BLaER1 treated with 17β-estradiol and CSF1 and Interleukin-3, amounts not matched to agents 10 nM and 100 nM (cell line): ENCODE measurements at regions not wholly inside any gene's neighbourhood (a gene's known extent, or its start where the extent isn't known, plus 50 kb on each side); places are given as distances from the start of the nearest gene placed in this dataset.

ENCODE experiments used
- H3K27ac ChIP-seq, 11 experiments: shearing (Covaris generic); formaldehyde crosslinking; 2 replicates each; pipeline ENCODE4 v1.8.1; 2022
- H3K27me3 ChIP-seq, 11 experiments: shearing (Covaris generic); formaldehyde crosslinking; 2 replicates each; pipeline ENCODE4 v1.8.1; 2022
- H3K36me3 ChIP-seq, 11 experiments: shearing (Covaris generic); formaldehyde crosslinking; 2 replicates each; pipeline ENCODE4 v1.8.1; 2022
- H3K4me1 ChIP-seq, 10 experiments: shearing (Covaris generic); formaldehyde crosslinking; 2 replicates each; pipeline ENCODE4 v1.8.1; 2022
- H3K4me2 ChIP-seq, 11 experiments: shearing (Covaris generic); formaldehyde crosslinking; 2 replicates each; pipeline ENCODE4 v1.8.1; 2022
- H3K4me3 ChIP-seq, 10 experiments: shearing (Covaris generic); formaldehyde crosslinking; 2 replicates each; pipeline ENCODE4 v1.8.1; 2022
- H3K9ac ChIP-seq, 11 experiments: shearing (Covaris generic); formaldehyde crosslinking; 2 replicates each; pipeline ENCODE4 v1.8.1; 2022
- H3K9me3 ChIP-seq, 11 experiments: shearing (Covaris generic); formaldehyde crosslinking; replicated peaks in 1 of 11; 2 replicates each; pipeline ENCODE4 v1.8.1; 2022
- H4K20me1 ChIP-seq, 11 experiments: shearing (Covaris generic); formaldehyde crosslinking; 2 replicates each; pipeline ENCODE4 v1.8.1; 2022
- Cebpa-rat ChIP-seq, 11 experiments: shearing (Covaris generic); IDR thresholded peaks; 2 replicates each; pipeline ENCODE4 v1.8.1; 2022

DNA sequence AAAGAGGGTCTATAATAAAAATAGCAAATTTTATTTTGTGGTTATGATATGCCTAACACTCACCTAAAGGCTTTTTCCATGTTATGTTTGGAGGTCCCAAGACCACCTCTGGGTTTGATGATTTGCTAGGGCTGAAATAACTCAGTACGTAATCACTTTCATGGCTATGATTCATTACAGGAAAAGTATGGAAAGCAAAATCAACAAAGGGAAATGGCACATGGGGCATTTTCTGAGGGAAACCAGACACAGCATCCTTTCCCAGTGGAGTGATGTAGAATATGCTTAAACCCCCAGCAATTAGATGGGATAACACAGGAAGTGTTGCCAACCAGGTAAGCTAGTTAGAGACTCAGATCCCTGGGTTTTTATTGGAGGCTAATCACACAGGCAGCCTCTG is 701.6 kb upstream of the CBLB start:
- H3K27me3 ChIP-seq = no peaks in the 10 kb centered on the region
- H3K4me1 ChIP-seq = peaks cover 0 to 5% (median 0%) of the 10 kb centered on the region in 10 experiments; a peak in 1 of 20 replicates
- no peak overlapping the region for H3K4me3 ChIP-seq
- TF ChIP-seq Cebpa-rat (IDR thresholded peaks at IDR 0.05) = no peak
- no peak overlapping the region for H3K9ac ChIP-seq
- no peak overlapping the region for H3K27ac ChIP-seq
- no peaks in the 10 kb centered on the region for H3K36me3 ChIP-seq
- no peaks in the 10 kb centered on the region for H3K9me3 ChIP-seq
- H3K4me2 ChIP-seq = no peak overlapping the region
- no peaks in the 10 kb centered on the region for H4K20me1 ChIP-seq

DNA sequence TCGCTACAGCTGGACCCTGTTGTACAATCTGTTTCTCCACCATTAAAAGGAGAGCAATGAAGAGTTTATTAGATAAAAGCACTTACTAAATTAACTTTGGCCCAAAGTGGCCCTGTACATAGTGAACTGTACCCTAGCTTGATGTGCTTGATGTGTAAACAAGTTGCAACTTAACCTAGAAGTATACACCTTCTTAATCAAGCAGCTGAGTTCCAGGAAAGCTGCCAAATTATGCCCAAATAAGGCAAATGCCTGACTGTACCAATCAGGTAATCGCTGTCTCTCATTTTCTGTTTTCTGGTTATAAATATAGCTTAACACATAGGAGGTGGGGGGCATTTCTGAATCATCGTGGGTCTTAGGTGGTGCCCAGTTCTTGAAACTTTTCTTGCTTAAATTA is 704.8 kb upstream of the CBLB start:
- Histone ChIP-seq H3K36me3 (no peaks in the 10 kb centered on the region), H3K27ac (no peak overlapping the region), H3K9me3 (no peaks in the 10 kb centered on the region), H3K4me2 (no peak overlapping the region), H3K4me1 (no peaks in the 10 kb centered on the region), H3K27me3 (no peaks in the 10 kb centered on the region), H3K4me3 (no peak overlapping the region), H3K9ac (no peak overlapping the region), H4K20me1 (no peaks in the 10 kb centered on the region)
- no peak for TF ChIP-seq Cebpa-rat (IDR thresholded peaks at IDR 0.05)

DNA sequence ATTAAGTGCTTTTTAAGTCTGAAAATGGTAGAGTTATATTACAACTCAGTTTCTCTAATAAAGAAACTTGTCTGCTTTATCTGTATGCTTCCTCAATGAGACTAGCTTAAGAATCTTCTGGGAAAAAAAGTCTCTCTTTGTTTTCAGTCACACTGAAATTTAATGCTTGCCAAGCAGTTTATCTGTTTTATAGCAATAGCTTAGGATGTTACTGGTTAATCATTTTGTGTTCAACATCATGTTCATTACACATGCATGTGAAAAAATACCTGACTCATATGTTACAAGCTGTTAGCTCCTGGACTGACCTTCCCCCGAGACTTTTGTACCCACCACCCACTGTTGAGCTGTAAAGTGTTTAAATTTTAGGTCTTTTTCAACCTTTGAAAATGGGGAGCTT is 706.2 kb upstream of the CBLB start:
- Histone ChIP-seq H3K4me3 (no peak overlapping the region), H3K36me3 (no peaks in the 10 kb centered on the region), H3K27me3 (no peaks in the 10 kb centered on the region), H3K9ac (no peak overlapping the region), H4K20me1 (no peaks in the 10 kb centered on the region), H3K4me1 (no peaks in the 10 kb centered on the region), H3K9me3 (no peaks in the 10 kb centered on the region), H3K4me2 (no peak overlapping the region), H3K27ac (no peak overlapping the region)
- TF ChIP-seq Cebpa-rat (IDR thresholded peaks at IDR 0.05) = no peak

DNA sequence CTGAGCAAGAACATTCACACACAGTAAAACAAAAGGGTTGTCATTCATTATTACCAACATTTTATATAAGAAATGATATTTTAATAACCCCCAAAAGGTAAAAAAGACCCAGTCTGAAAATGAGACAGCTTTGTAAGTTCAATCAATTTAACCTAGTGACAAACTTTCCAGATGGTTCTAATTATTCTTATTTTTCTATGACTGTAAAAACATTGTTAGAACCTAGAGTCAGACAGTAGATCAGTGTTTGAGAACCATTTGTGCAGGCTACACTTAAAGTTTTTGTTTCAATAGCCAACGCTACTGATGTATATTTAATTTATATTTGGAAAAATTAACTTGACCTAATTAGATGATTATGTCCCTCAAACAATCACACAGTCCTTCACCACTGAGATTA is 708.4 kb upstream of the CBLB start:
- Histone ChIP-seq H3K4me3 (no peak overlapping the region), H3K36me3 (no peaks in the 10 kb centered on the region), H3K9ac (no peak overlapping the region), H3K27ac (no peak overlapping the region), H3K4me2 (no peak overlapping the region), H3K4me1 (no peaks in the 10 kb centered on the region), H4K20me1 (no peaks in the 10 kb centered on the region), H3K27me3 (no peaks in the 10 kb centered on the region), H3K9me3 (no peaks in the 10 kb centered on the region)
- TF ChIP-seq Cebpa-rat (IDR thresholded peaks at IDR 0.05) = no peak

DNA sequence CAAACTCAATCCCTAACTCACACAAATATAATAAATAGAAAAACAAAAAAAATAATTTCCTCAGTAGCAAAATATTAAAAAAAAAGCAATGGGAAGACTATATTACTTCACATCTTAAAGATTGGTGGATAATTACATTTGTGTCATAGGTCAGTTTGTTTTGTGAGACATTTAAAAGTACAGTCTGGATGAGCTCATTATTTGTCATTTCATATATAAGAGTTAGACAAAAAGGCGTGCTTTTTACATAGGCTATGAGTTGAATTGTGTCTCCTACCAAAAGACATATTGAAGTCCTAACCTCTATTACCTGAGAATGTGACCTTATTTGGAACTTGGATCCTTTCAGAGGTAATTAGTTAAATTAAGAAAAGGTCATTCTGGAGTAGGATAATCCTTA is 710.1 kb upstream of the CBLB start:
- Histone ChIP-seq H3K9me3 (no peaks in the 10 kb centered on the region), H3K9ac (no peak overlapping the region), H3K4me3 (no peak overlapping the region), H3K4me2 (no peak overlapping the region), H4K20me1 (no peaks in the 10 kb centered on the region), H3K27ac (no peak overlapping the region), H3K4me1 (no peaks in the 10 kb centered on the region), H3K27me3 (no peaks in the 10 kb centered on the region), H3K36me3 (no peaks in the 10 kb centered on the region)
- TF ChIP-seq Cebpa-rat (IDR thresholded peaks at IDR 0.05) = no peak

DNA sequence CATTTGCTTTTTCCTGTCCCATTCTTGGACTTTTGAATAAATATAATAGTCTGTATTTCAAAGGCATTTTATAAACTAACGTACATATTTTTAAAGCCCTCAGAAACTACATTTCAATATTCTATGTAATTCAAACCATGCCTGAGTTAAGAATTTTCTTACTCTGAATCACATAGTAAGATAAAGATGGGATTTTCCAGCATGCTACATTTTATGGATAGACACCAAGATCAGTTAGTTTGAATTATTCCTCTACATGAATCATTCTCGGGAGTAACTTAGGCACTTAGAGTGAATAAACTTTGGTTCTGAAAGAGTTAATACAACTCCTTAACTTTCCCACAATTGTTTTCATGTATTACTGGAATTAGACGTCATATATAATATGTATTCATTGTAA is 713.3 kb upstream of the CBLB start:
- no peak for TF ChIP-seq Cebpa-rat (IDR thresholded peaks at IDR 0.05)
- no peaks in the 10 kb centered on the region for H3K9me3 ChIP-seq
- H3K36me3 ChIP-seq = no peaks in the 10 kb centered on the region
- no peak overlapping the region for H3K4me2 ChIP-seq
- H3K27ac ChIP-seq = no peak overlapping the region
- H4K20me1 ChIP-seq = no peaks in the 10 kb centered on the region
- no peaks in the 10 kb centered on the region for H3K27me3 ChIP-seq
- H3K9ac ChIP-seq = no peak overlapping the region
- no peak overlapping the region for H3K4me3 ChIP-seq
- H3K4me1 ChIP-seq = no peaks in the 10 kb centered on the region

DNA sequence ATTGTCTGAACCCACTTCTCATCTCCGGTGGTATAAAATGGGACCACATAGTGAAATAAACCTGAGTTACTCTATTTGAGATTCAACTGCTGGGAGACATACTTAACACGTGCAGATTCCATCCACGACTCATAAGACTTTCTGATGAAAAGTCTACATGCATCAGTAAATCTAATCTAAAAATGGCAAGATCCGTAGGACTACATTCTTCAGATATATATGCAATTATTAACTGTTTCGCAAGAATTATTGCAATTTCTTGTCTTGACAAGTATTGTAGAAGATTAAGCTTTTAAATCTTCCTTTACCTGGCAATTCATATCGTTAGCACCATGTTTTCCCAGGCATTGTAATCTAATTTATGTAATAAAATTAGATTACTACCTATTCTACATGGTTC is 718.7 kb upstream of the CBLB start:
- no peak overlapping the region for H3K4me2 ChIP-seq
- H3K4me1 ChIP-seq = no peaks in the 10 kb centered on the region
- no peak overlapping the region for H3K9ac ChIP-seq
- TF ChIP-seq Cebpa-rat (IDR thresholded peaks at IDR 0.05) = peak in 1 of 11 experiments; percentile 12; a peak in 1 of 22 replicates
- H3K9me3 ChIP-seq = peaks cover 0 to 12% (median 0%) of the 10 kb centered on the region in 11 experiments; a peak in 2 of 22 replicates
- no peaks in the 10 kb centered on the region for H4K20me1 ChIP-seq
- H3K27me3 ChIP-seq = no peaks in the 10 kb centered on the region
- H3K27ac ChIP-seq = no peak overlapping the region
- H3K4me3 ChIP-seq = no peak overlapping the region
- no peaks in the 10 kb centered on the region for H3K36me3 ChIP-seq

DNA sequence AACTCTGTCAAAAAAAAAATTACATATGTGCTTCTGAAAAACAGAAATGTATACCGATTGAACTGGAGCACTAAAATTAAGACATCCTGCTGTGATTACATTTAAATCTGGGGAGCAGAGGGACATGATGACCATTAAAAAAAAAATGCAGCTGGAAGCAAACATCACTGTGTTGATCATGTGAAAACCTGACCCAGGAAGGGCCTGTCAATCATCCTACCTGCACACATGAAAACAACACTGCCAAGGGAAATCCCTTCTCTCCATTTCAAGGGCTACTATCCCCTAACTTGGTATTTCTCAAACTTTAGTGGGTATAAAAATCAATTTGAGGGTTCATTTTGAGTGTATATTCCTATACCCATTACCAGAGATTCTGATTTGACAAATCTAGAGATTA is 719.9 kb upstream of the CBLB start:
- Histone ChIP-seq H3K4me1 (no peaks in the 10 kb centered on the region), H4K20me1 (no peaks in the 10 kb centered on the region), H3K27ac (no peak overlapping the region), H3K4me2 (no peak overlapping the region), H3K4me3 (no peak overlapping the region), H3K36me3 (no peaks in the 10 kb centered on the region), H3K9me3 (peaks cover 0 to 24% (median 0%) of the 10 kb centered on the region in 11 experiments; a peak in 6 of 22 replicates), H3K27me3 (no peaks in the 10 kb centered on the region), H3K9ac (no peak overlapping the region)
- no peak for TF ChIP-seq Cebpa-rat (IDR thresholded peaks at IDR 0.05)

DNA sequence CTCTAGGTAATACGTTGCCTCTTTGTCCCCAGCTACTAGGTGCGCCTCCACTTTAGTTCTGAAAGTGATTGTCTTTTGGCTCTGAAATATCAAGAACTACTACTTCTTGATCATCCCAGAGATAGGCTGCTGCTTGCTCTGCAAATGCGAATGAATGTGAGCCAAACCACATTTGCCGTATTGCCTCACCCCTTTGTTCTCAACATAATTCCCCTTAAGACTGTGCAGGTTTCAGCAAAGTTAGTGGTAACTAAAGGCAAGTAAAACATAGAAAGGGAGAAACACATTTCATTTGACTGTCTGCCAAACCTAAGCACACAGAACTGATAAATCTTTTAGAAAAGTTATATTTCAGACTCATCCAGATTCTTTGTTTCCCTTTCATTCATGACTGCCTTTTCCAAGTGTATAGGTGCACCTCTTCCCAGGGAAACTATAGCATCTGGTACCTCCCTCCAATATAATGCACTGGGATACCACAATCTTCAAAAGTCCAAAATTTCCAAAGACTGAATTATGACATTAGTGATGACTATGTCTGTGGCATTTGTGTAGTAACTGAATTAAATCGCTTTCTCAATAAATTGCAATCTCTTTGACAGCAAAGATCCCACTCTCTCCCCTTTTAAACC is 720.6 kb upstream of the CBLB start:
- no peaks in the 10 kb centered on the region for H4K20me1 ChIP-seq
- TF ChIP-seq Cebpa-rat (IDR thresholded peaks at IDR 0.05) = no peak
- H3K4me1 ChIP-seq = no peaks in the 10 kb centered on the region
- H3K9me3 ChIP-seq = peaks cover 0 to 30% (median 0%) of the 10 kb centered on the region in 11 experiments; a peak in 6 of 22 replicates
- no peak overlapping the region for H3K27ac ChIP-seq
- no peak overlapping the region for H3K4me3 ChIP-seq
- H3K36me3 ChIP-seq = no peaks in the 10 kb centered on the region
- no peak overlapping the region for H3K9ac ChIP-seq
- H3K4me2 ChIP-seq = no peak overlapping the region
- no peaks in the 10 kb centered on the region for H3K27me3 ChIP-seq

DNA sequence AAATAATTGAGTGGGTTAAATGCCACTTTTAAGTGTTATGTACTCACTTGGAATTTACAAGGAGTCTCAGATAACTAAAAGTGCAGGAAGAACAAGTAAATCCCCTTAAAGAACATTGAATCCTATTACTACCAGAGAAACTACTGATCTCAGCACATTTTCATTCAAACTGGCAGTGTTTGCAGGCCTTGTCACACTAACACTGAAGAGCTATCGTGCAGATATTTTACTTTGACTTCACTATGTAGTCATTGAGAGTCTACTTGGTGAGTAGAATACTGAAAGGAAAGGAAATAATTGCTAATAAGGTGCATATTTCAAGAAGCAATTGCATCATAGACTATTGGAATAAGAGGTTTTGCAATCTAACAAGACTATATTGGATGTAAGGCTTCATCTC is 721.4 kb upstream of the CBLB start:
- no peaks in the 10 kb centered on the region for H3K4me1 ChIP-seq
- H3K27ac ChIP-seq = no peak overlapping the region
- TF ChIP-seq Cebpa-rat (IDR thresholded peaks at IDR 0.05) = no peak
- no peak overlapping the region for H3K4me2 ChIP-seq
- peaks cover 0 to 30% (median 0%) of the 10 kb centered on the region in 11 experiments; a peak in 6 of 22 replicates for H3K9me3 ChIP-seq
- no peaks in the 10 kb centered on the region for H3K36me3 ChIP-seq
- H3K4me3 ChIP-seq = no peak overlapping the region
- no peaks in the 10 kb centered on the region for H3K27me3 ChIP-seq
- H3K9ac ChIP-seq = no peak overlapping the region
- H4K20me1 ChIP-seq = no peaks in the 10 kb centered on the region
